RWPE1 (cell line): ENCODE measurements at regions not wholly inside any gene's neighbourhood (a gene's known extent, or its start where the extent isn't known, plus 50 kb on each side); places are given as distances from the start of the nearest gene placed in this dataset.

Experiments
- CTCF ChIA-PET: fragments of 350-600 bp; sonication (Branson Sonifier 250); formaldehyde crosslinking; extraction: SDS; loops from one replicate; lab custom pipeline; 2021; lab: Yijun Ruan, JAX
- POLR2A ChIA-PET: fragments of 400-600 bp; formaldehyde crosslinking; extraction: SDS; loops from one replicate; lab custom pipeline; 2020; ENCODE audit warnings: antibody characterized with exemption; ENCODE audit not compliant: low non-redundant PET; lab: Yijun Ruan, JAX
- DNase-seq: peaks from one replicate; pipeline ENCODE4 v3.0.0; 2012; ENCODE audit warnings: low spot score
- H3K27ac ChIP-seq: fragments of 450-650 bp; 2 replicates; pipeline ENCODE4 v1.5.1; 2017
- TF ChIP-seq, protein P1 (sequence below): fragments of 450-650 bp; conservative IDR thresholded peaks from 2 replicates; pipeline ENCODE4 v1.5.1; 2017; ENCODE audit warnings: low read depth, mild to moderate bottlenecking

DNA sequence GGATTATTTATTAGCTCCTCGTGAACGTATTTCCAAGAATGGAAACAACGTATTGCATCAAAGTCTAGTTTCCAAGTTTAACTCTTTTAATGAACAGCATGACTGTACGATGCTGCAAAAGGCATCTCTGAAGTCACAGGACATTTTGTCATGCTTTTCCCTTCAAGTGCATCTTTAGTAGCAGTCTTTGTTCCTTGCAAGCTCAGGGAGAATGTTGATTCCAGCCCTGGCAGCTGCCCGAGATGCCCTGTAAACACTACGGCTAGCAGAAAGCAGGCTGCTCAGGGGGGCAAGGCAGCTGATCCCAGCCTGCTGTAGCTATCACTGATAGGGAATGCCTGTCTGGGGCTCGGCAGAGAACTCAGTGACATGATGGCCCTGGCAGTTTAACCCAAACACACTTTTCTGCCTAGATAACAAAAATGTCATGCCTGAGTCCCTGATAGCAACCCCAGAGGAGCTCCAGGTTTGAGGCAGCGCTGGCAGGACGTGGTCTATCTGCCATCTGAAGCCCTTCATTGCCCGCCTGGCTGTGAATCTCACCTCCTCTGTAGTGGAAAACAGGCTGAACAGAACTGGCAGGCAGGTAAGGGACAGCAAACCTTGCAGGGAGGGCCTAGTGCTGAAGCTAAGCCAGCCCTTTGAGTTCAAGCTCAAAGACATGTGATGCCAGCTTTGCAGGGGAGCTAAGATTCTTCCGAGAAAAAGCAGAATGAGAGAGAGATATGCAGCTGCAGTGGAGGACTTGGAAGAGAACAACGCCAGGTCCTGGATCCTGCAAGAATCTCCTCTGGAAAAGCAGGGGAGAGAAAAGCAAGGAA lies 264.6 kb downstream of the SNX10 start:
- DNase-seq = no peak
- H3K27ac ChIP-seq = no peak overlapping the region
- POLR2A ChIA-PET = no interaction called here
- TF ChIP-seq, protein P1, sequence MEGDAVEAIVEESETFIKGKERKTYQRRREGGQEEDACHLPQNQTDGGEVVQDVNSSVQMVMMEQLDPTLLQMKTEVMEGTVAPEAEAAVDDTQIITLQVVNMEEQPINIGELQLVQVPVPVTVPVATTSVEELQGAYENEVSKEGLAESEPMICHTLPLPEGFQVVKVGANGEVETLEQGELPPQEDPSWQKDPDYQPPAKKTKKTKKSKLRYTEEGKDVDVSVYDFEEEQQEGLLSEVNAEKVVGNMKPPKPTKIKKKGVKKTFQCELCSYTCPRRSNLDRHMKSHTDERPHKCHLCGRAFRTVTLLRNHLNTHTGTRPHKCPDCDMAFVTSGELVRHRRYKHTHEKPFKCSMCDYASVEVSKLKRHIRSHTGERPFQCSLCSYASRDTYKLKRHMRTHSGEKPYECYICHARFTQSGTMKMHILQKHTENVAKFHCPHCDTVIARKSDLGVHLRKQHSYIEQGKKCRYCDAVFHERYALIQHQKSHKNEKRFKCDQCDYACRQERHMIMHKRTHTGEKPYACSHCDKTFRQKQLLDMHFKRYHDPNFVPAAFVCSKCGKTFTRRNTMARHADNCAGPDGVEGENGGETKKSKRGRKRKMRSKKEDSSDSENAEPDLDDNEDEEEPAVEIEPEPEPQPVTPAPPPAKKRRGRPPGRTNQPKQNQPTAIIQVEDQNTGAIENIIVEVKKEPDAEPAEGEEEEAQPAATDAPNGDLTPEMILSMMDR = no peak
- CTCF ChIA-PET = interaction anchor here (0.5 to 0.9 kb wide), 2 partner anchors 24 to 560 kb away, joined by 3 to 4 read pairs; no protein-coding TSS in a partner anchor

DNA sequence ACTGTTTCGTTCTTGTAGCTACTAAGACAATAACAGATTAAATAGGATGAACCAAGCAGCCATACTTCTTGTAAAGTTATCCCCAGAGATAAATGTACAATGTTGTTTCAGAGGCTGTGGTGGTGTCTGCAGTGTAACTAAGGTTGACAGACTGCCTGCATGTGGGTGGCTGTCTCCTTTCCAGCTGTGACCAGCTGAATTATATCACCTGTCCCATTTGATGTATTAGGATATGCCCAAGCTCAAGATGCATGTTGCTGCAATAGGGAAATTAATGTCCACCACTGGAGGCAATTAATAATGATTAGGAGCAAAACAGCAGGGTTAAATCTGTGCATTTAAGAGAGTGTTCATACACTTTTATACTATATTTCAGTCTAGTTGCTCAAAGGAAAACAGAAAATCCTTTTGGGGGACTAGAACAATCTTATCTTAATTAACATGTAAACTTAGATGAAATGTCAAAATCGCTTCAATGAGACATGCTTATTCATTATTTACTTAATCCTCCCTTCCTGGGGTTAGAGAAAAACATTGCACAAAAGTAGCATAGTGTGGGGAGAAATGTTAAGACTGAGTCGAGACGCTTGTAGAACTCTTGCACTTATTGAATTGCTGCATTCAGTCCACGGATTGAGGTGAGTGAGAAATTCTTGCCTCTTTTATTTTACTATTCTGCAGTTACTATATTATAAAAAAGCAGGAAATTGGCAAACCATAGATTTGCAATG lies 269.0 kb downstream of the SNX10 start:
- ChIA-PET POLR2A (no interaction called here), CTCF (interaction anchor here (0.6 to 0.7 kb wide), 4 partner anchors 70 to 906 kb away, joined by 3 read pairs; no protein-coding TSS in a partner anchor)
- no peak for DNase-seq
- TF ChIP-seq, protein P1 = no peak
- no peak overlapping the region for H3K27ac ChIP-seq

DNA sequence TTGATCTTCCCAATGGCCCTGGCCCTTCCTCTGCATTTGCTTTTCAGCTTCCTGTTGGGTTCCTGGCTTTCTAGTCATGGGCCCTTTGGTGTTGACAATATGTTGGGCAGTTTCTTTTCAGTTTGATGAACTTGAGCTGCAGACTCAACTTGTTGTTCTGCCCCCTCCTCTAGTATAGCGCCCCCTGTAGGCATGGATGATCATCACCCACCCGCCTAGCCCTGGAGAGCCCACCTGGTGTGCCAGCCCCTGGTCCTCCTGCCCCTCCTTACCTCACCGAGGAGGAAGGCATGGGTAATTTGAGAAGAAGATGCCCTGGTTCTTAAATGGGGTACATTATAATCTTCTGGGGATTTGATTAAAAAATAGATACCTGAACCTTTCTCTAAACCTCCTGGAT lies 271.2 kb downstream of the SNX10 start:
- H3K27ac ChIP-seq = no peak overlapping the region
- POLR2A ChIA-PET = no interaction called here
- TF ChIP-seq, protein P1 = no peak
- CTCF ChIA-PET = interaction anchor here (0.7 kb wide), 1 partner anchor 11 kb away, joined by 3 read pairs; no protein-coding TSS in a partner anchor
- no peak for DNase-seq

DNA sequence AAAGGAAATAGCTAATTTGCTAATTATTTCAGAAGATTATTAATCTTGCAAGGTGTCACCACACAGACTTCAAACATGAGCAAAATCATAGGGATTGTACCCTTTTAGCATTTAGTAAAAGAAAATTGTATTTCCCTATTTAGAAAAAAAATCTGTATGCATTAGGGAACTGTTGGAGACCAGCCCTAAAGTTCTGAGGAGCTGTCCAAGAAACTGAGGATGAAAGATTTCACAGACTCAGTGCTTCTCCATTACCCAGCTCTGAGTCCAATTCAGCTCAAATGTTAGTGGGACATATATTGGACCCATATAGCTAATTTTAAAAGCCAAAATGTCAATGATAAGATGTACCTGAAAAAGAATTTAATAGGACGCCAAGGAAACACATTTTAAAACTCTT lies 271.7 kb downstream of the SNX10 start:
- CTCF ChIA-PET = no interaction called here
- no peak overlapping the region for H3K27ac ChIP-seq
- DNase-seq = no peak
- POLR2A ChIA-PET = no interaction called here
- TF ChIP-seq, protein P1 = no peak

DNA sequence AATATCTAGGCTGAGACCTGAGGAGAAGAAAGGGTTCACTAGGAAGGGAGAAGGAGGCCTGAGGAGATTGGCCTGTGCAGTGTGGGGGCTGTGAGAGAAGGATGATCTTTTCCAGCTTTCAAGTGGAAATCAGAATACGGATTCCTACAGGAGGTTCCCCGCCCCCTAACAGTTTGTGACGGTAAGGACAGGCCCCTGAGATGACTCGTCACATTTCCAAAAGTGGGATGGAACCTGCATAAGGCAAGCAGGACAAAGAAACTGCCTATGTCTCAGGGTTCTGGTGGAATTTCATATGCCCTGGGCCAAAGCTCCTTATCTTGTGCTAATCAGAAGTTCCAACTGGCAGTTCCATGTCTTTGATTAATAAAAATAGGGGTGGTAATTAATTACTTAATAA lies 275.6 kb downstream of the SNX10 start:
- CTCF ChIA-PET = no interaction called here
- TF ChIP-seq, protein P1 = no peak
- H3K27ac ChIP-seq = no peak overlapping the region
- DNase-seq = no peak
- POLR2A ChIA-PET = no interaction called here

DNA sequence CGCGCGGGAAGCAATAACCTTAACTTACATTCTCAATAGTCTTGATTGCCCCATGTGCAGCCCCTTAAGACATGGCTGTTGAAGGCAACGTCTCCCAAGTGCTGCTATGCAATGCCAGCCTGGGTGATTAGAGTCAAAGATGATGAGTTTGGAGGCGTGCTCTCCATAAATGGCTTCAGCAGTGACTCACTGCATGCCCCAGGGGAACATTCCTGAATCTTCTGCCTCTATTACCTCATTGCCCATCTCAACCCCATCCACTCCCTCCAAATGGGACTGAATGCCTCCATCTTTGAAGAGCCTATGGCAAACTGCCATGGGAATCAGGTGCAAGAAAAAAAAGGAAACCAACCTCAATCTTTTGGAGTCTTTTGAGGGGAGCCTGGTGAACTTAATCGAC lies 282.8 kb downstream of the SNX10 start:
- CTCF ChIA-PET = no interaction called here
- no peak overlapping the region for H3K27ac ChIP-seq
- TF ChIP-seq, protein P1 = no peak
- POLR2A ChIA-PET = no interaction called here
- DNase-seq = peak; percentile 78
